H1 (cell line): ENCODE measurements at regions not wholly inside any gene's neighbourhood (a gene's known extent, or its start where the extent isn't known, plus 50 kb on each side); places are given as distances from the start of the nearest gene placed in this dataset.

Source experiments
- CTCF ChIA-PET: fragments of 300-600 bp; sonication (Branson Sonifier 250); formaldehyde crosslinking; loops from one replicate; lab custom pipeline; 2021; ENCODE audit not compliant: partially characterized antibody; lab: Charles Lee
- POLR2A ChIA-PET: fragments of 300-600 bp; sonication (Branson Sonifier 250); formaldehyde crosslinking; loops from one replicate; lab custom pipeline; 2021; ENCODE audit warnings: inconsistent platforms; ENCODE audit not compliant: partially characterized antibody; lab: Charles Lee
- DNase-seq, 2 experiments: peaks; one replicate each; pipeline versions ENCODE4 v3.0.0 to v3.0.0-alpha.2; 2010 to 2022; ENCODE audit warnings: low spot score in 2 of 2, low read depth in 1 of 2, mixed read lengths in 1 of 2
- FAIRE-seq: peaks from 2 replicates; lab custom pipeline; 2011; peaks lifted over from hg19 to GRCh38; lab: Jason Lieb, UNC
- H2AFZ ChIP-seq: 2 replicates; pipeline ENCODE4 v1.8.1; 2012; ENCODE audit warnings: low read length, inconsistent platforms
- H2AK5ac ChIP-seq: 2 replicates; pipeline ENCODE4 v1.6.1; 2013; ENCODE audit warnings: low read depth, low read length
- H2BK120ac ChIP-seq: replicated peaks from 2 replicates; pipeline ENCODE3; 2013; ENCODE audit warnings: low read depth, low read length, inconsistent platforms
- H2BK12ac ChIP-seq: 2 replicates; pipeline ENCODE4 v1.6.1; 2013; ENCODE audit warnings: low read depth, low read length
- H2BK15ac ChIP-seq: 2 replicates; pipeline ENCODE4 v1.6.1; 2013; ENCODE audit warnings: low read length
- H2BK20ac ChIP-seq: 2 replicates; pipeline ENCODE4 v1.6.1; 2013; ENCODE audit warnings: low read length
- H2BK5ac ChIP-seq: 2 replicates; pipeline ENCODE4 v1.6.1; 2013; ENCODE audit warnings: low read depth, low read length
- H3K14ac ChIP-seq: 2 replicates; pipeline ENCODE4 v1.6.1; 2013; ENCODE audit warnings: inconsistent platforms; ENCODE audit not compliant: insufficient read length
- H3K18ac ChIP-seq: 2 replicates; pipeline ENCODE4 v1.6.1; 2013; ENCODE audit warnings: low read length; ENCODE audit errors: extremely low read depth
- H3K23ac ChIP-seq: 2 replicates; pipeline ENCODE4 v1.6.1; 2013; ENCODE audit warnings: inconsistent platforms; ENCODE audit not compliant: insufficient read length
- H3K23me2 ChIP-seq: 2 replicates; pipeline ENCODE4 v1.6.1; 2013; ENCODE audit warnings: low read depth, low read length
- H3K27ac ChIP-seq: 2 replicates; pipeline ENCODE4 v1.6.1; 2011; ENCODE audit warnings: low read depth, low read length, inconsistent platforms
- H3K27me3 ChIP-seq, 4 experiments: replicated peaks in 1 of 4; 1 replicate in 1 of 4; 2 replicates in 3 of 4; pipeline versions ENCODE4 v1.6.1 to v1.8.1; 2011 to 2013; ENCODE audit warnings: low read length in 3 of 4, mild to moderate bottlenecking in 3 of 4, inconsistent platforms in 2 of 4, mixed read lengths in 2 of 4, moderate library complexity in 1 of 4; ENCODE audit not compliant: control insufficient read depth in 3 of 4, insufficient read depth in 3 of 4; ENCODE audit errors: extremely low read depth in 1 of 4
- H3K36me3 ChIP-seq, 4 experiments: 2 replicates each; pipeline versions ENCODE4 v1.6.1 to v1.8.1; 2011 to 2013; ENCODE audit warnings: mild to moderate bottlenecking in 4 of 4, low read length in 3 of 4, moderate library complexity in 2 of 4, control low read depth in 1 of 4, inconsistent platforms in 1 of 4; ENCODE audit not compliant: insufficient read depth in 4 of 4, control insufficient read depth in 2 of 4
- H3K4ac ChIP-seq: replicated peaks from 2 replicates; pipeline ENCODE3; 2013; ENCODE audit warnings: low read length, low read depth, mixed read lengths, inconsistent platforms; ENCODE audit not compliant: insufficient read length
- H3K4me1 ChIP-seq, 4 experiments: replicated peaks in 1 of 4; 1 replicate in 1 of 4; 2 replicates in 3 of 4; pipeline versions ENCODE4 v1.6.1 to v1.8.1; 2011 to 2013; ENCODE audit warnings: low read length in 3 of 4, inconsistent platforms in 2 of 4, mixed read lengths in 1 of 4; ENCODE audit not compliant: insufficient read depth in 4 of 4, control insufficient read depth in 3 of 4
- H3K4me2 ChIP-seq, 2 experiments: 2 replicates each; pipeline versions ENCODE4 v1.6.1 to v1.8.1; 2011 to 2013; ENCODE audit warnings: low read depth in 2 of 2, low read length in 2 of 2, control low read depth in 1 of 2, inconsistent platforms in 1 of 2, mild to moderate bottlenecking in 1 of 2; ENCODE audit not compliant: insufficient read depth in 1 of 2
- H3K4me3 ChIP-seq, 4 experiments: fragments of 200-600, 300-600 bp in 1 of 4; sonication (generic), shearing (Covaris generic), sonication (Bioruptor Twin) in 1 of 4; 2 replicates each; pipeline versions ENCODE4 v1.5.1 to v1.8.1; 2011 to 2016; ENCODE audit warnings: low read length in 4 of 4, low read depth in 3 of 4, control low read depth in 2 of 4, inconsistent platforms in 2 of 4, mild to moderate bottlenecking in 2 of 4, mixed read lengths in 1 of 4, moderate library complexity in 1 of 4; ENCODE audit not compliant: insufficient read depth in 2 of 4; ENCODE audit errors: extremely low read depth in 1 of 4
- H3K56ac ChIP-seq: replicated peaks from 2 replicates; pipeline ENCODE3; 2013; ENCODE audit warnings: low read depth, mild to moderate bottlenecking, mixed read lengths, low read length, inconsistent platforms; ENCODE audit not compliant: insufficient read length
- H3K79me1 ChIP-seq: 2 replicates; pipeline ENCODE4 v1.6.1; 2013; ENCODE audit warnings: low read depth, low read length, control low read depth
- H3K79me2 ChIP-seq, 2 experiments: 2 replicates each; pipeline versions ENCODE4 v1.6.1 to v1.8.1; 2012 to 2013; ENCODE audit warnings: low read length in 2 of 2, mild to moderate bottlenecking in 2 of 2, inconsistent platforms in 1 of 2; ENCODE audit not compliant: insufficient read depth in 2 of 2, control insufficient read depth in 1 of 2
- H3K9ac ChIP-seq, 4 experiments: replicated peaks in 1 of 4; 1 replicate in 1 of 4; 2 replicates in 3 of 4; pipeline versions ENCODE4 v1.6.1 to v1.8.1; 2011 to 2013; ENCODE audit warnings: low read depth in 3 of 4, low read length in 3 of 4, control low read depth in 2 of 4, mild to moderate bottlenecking in 2 of 4, moderate library complexity in 2 of 4, inconsistent platforms in 1 of 4; ENCODE audit errors: extremely low read depth in 1 of 4
- H3K9me3 ChIP-seq, 2 experiments: 2 replicates each; pipeline versions ENCODE4 v1.6.1 to v1.8.1; 2012 to 2013; ENCODE audit warnings: mild to moderate bottlenecking in 2 of 2, moderate library complexity in 2 of 2, control low read depth in 1 of 2, inconsistent platforms in 1 of 2, low read depth in 1 of 2, low read length in 1 of 2, mixed read lengths in 1 of 2; ENCODE audit not compliant: insufficient read depth in 2 of 2
- H4K20me1 ChIP-seq, 2 experiments: replicated peaks in 1 of 2; 2 replicates each; pipeline versions ENCODE3 to v1.8.1; 2011 to 2013; ENCODE audit warnings: inconsistent platforms in 2 of 2, low read length in 2 of 2, mild to moderate bottlenecking in 1 of 2; ENCODE audit not compliant: insufficient read depth in 2 of 2, control insufficient read depth in 1 of 2
- H4K5ac ChIP-seq: 2 replicates; pipeline ENCODE4 v1.6.1; 2013; ENCODE audit warnings: low read length, low read depth, mixed read lengths, inconsistent platforms; ENCODE audit not compliant: insufficient read length
- H4K8ac ChIP-seq: 2 replicates; pipeline ENCODE4 v1.8.0; 2013; ENCODE audit warnings: mild to moderate bottlenecking, moderate library complexity, low read length, inconsistent platforms; ENCODE audit not compliant: insufficient read depth; ENCODE audit errors: extremely low read depth
- H4K91ac ChIP-seq: replicated peaks from 2 replicates; pipeline ENCODE3; 2013; ENCODE audit warnings: low read length, mixed read lengths, inconsistent platforms; ENCODE audit not compliant: insufficient read length
- CEBPB ChIP-seq: IDR thresholded peaks from 2 replicates; pipeline ENCODE4 v1.6.1; 2012; ENCODE audit warnings: low read depth, low read length
- CREB1 ChIP-seq: IDR thresholded peaks from 2 replicates; pipeline ENCODE4 v1.6.1; 2012; ENCODE audit warnings: inconsistent platforms
- GTF2F1 ChIP-seq: IDR thresholded peaks from 2 replicates; pipeline ENCODE4 v1.6.1; 2012; ENCODE audit warnings: low read depth, low read length, improper control_type of control experiment, borderline replicate concordance
- KDM1A ChIP-seq: fragments of 200-600, 300-600 bp; sonication (generic); IDR thresholded peaks from 2 replicates; pipeline ENCODE4 v1.7.1; 2016; ENCODE audit warnings: mild to moderate bottlenecking, low read length, borderline replicate concordance
- RBBP5 ChIP-seq: IDR thresholded peaks from 2 replicates; pipeline ENCODE4 v1.7.1; 2012; ENCODE audit warnings: low read depth, mild to moderate bottlenecking, inconsistent platforms, low read length, moderate library complexity, borderline replicate concordance
- ZNF274 ChIP-seq: IDR thresholded peaks from 2 replicates; pipeline ENCODE4 v1.7.0; 2012; ENCODE audit warnings: low read length, borderline replicate concordance; ENCODE audit errors: extremely low read depth
- WGBS, 2 experiments: shearing (Covaris generic) in 1 of 2; methylation state at CpG; one replicate each; pipeline versions ENCODE4 v1.1.6 to v1.1.7; 2013 to 2015; ENCODE audit warnings: low lambda C conversion rate in 2 of 2, mixed read lengths in 2 of 2, inconsistent platforms in 1 of 2, low coverage in 1 of 2, missing lambda C conversion rate in 1 of 2; ENCODE audit not compliant: insufficient replicate concordance in 2 of 2, insufficient coverage in 1 of 2, insufficient read length in 1 of 2; ENCODE audit errors: extremely low coverage in 1 of 2, missing lambda C conversion rate in 1 of 2; 5-methylcytosine and 5-hydroxymethylcytosine counted together
- TF ChIP-seq, protein P1 (sequence below): IDR thresholded peaks from 2 replicates; pipeline ENCODE4 v1.6.1; 2011; ENCODE audit warnings: low read depth, mild to moderate bottlenecking, low read length; ENCODE audit not compliant: insufficient read depth

GRCh38 chr9:25421560-25421959, 256.7 kb downstream of the TUSC1 start:
- H2BK20ac ChIP-seq: no peak overlapping the region
- 88% methylated on average over 1 of the region's 1 CpG; no CpG with 5 or more reads in 1 of the 2 experiments for WGBS, 2 experiments

More at GRCh38 chr9:25421560-25421959, 256.7 kb downstream of the TUSC1 start:
- H4K5ac ChIP-seq: no peak overlapping the region
- H3K18ac ChIP-seq: no peak overlapping the region
- no peak overlapping the region for H4K8ac ChIP-seq
- H4K91ac ChIP-seq: no peak overlapping the region
- H3K27me3 ChIP-seq: no peaks in the 10 kb centered on the region
- ChIA-PET CTCF (no interaction called here), POLR2A (no interaction called here)
- no peak overlapping the region for H3K4me2 ChIP-seq
- no peak for FAIRE-seq
- H3K56ac ChIP-seq: no peak overlapping the region
- no peak for DNase-seq
- no peaks in the 10 kb centered on the region for H3K4me1 ChIP-seq
- no peak overlapping the region for H2BK15ac ChIP-seq
- H4K20me1 ChIP-seq: no peaks in the 10 kb centered on the region
- H3K4me3 ChIP-seq: no peak overlapping the region
- H3K23me2 ChIP-seq: no peaks in the 10 kb centered on the region
- H2AK5ac ChIP-seq: no peak overlapping the region
- H3K9me3 ChIP-seq: peaks cover 0 to 7% of the 10 kb centered on the region in 2 experiments; a peak in 2 of 4 replicates
- H3K4ac ChIP-seq: no peak overlapping the region
- no peaks in the 10 kb centered on the region for H3K36me3 ChIP-seq
- no peak overlapping the region for H2AFZ ChIP-seq
- H3K14ac ChIP-seq: no peak overlapping the region
- no peaks in the 10 kb centered on the region for H3K79me2 ChIP-seq
- no peak overlapping the region for H2BK120ac ChIP-seq
- no peak overlapping the region for H3K27ac ChIP-seq
- H3K9ac ChIP-seq: no peak overlapping the region
- no peak for TF ChIP-seq KDM1A
- no peak for TF ChIP-seq CEBPB
- TF ChIP-seq GTF2F1: no peak
- TF ChIP-seq RBBP5: no peak
- TF ChIP-seq ZNF274: no peak
- TF ChIP-seq, protein P1, sequence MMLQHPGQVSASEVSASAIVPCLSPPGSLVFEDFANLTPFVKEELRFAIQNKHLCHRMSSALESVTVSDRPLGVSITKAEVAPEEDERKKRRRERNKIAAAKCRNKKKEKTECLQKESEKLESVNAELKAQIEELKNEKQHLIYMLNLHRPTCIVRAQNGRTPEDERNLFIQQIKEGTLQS: no peak
- no peak for TF ChIP-seq CREB1
- H3K79me1 ChIP-seq: no peaks in the 10 kb centered on the region
- no peak overlapping the region for H2BK12ac ChIP-seq
- no peak overlapping the region for H3K23ac ChIP-seq
- H2BK5ac ChIP-seq: no peak overlapping the region
